A673 (cell line): ENCODE measurements at regions not wholly inside any gene's neighbourhood (a gene's known extent, or its start where the extent isn't known, plus 50 kb on each side); places are given as distances from the start of the nearest gene placed in this dataset.

Experiments used
- BruUV-seq: library from RNA; stranded (reverse); fragments of 400-500 nt; replicated peaks from 2 replicates; lab custom pipeline; 2021; lab: Mats Ljungman, UMichigan
- CTCF ChIA-PET: fragments of 300-600 bp; sonication (Branson Sonifier 250); formaldehyde crosslinking; loops from one replicate; lab custom pipeline; 2022; ENCODE audit warnings: antibody characterized with exemption; lab: Charles Lee
- POLR2A ChIA-PET: fragments of 300-600 bp; sonication (Branson Sonifier 250); formaldehyde crosslinking; loops from one replicate; lab custom pipeline; 2022; ENCODE audit warnings: antibody characterized with exemption; ENCODE audit not compliant: low non-redundant PET; lab: Charles Lee
- DNase-seq: peaks from one replicate; pipeline ENCODE4 v3.0.0-alpha.2; 2015; ENCODE audit warnings: low spot score
- H3K27ac ChIP-seq: fragments of 200-600 bp; sonication (generic); 2 replicates; pipeline ENCODE4 v1.5.1; 2016; ENCODE audit warnings: mixed run types, low read depth, mild to moderate bottlenecking, mixed read lengths, antibody characterized with exemption, low read length; ENCODE audit not compliant: poor library complexity, severe bottlenecking
- H3K27me3 ChIP-seq: fragments of 200-600 bp; sonication (generic); replicated peaks from 2 replicates; pipeline ENCODE4 v1.6.1; 2017; ENCODE audit warnings: mixed run types, low read depth, mild to moderate bottlenecking, mixed read lengths, antibody characterized with exemption, low read length; ENCODE audit not compliant: insufficient read depth, poor library complexity
- H3K36me3 ChIP-seq: fragments of 200-600 bp; sonication (generic); 2 replicates; pipeline ENCODE4 v1.6.1; 2016; ENCODE audit warnings: mixed run types, mild to moderate bottlenecking, mixed read lengths, antibody characterized with exemption, low read length; ENCODE audit not compliant: insufficient read depth, poor library complexity, severe bottlenecking
- H3K4me1 ChIP-seq: fragments of 200-600 bp; sonication (generic); 2 replicates; pipeline ENCODE4 v1.6.1; 2017; ENCODE audit warnings: mixed run types, mild to moderate bottlenecking, mixed read lengths, antibody characterized with exemption, low read length; ENCODE audit not compliant: insufficient read depth, poor library complexity, severe bottlenecking
- H3K4me3 ChIP-seq: fragments of 200-600 bp; sonication (generic); 2 replicates; pipeline ENCODE4 v1.5.1; 2016; ENCODE audit warnings: low read depth, mixed run types, mild to moderate bottlenecking, mixed read lengths, low read length; ENCODE audit not compliant: poor library complexity, severe bottlenecking
- H3K9me3 ChIP-seq: fragments of 200-600 bp; sonication (generic); 2 replicates; pipeline ENCODE4 v1.6.1; 2016; ENCODE audit warnings: mixed run types, low read depth, mild to moderate bottlenecking, mixed read lengths, antibody characterized with exemption, low read length; ENCODE audit not compliant: poor library complexity, severe bottlenecking
- CTCF ChIP-seq: fragments of 300-800, 200-600 bp; sonication (generic); conservative IDR thresholded peaks from 2 replicates; pipeline ENCODE4 v1.5.1; 2017; ENCODE audit warnings: low read depth, mild to moderate bottlenecking, antibody characterized with exemption, low read length, moderate library complexity, mixed read lengths
- EZH2 ChIP-seq: fragments of 200-600 bp; sonication (generic); IDR thresholded peaks from 2 replicates; pipeline ENCODE4 v1.6.1; 2017; ENCODE audit warnings: borderline replicate concordance, low read depth, mild to moderate bottlenecking, mixed read lengths, antibody characterized with exemption, low read length; ENCODE audit not compliant: poor library complexity, severe bottlenecking
- intact Hi-C: fragments of 100-400 bp; cut with micrococcal nuclease; formaldehyde crosslinking; loops from one replicate; pipeline ENCODE4 v1.10.0; 2022; ENCODE audit not compliant: unreplicated experiment

GRCh38 chr14:54285030-54285429 is 111.8 kb upstream of the CDKN3 start:
- peaks cover 5% of the 10 kb centered on the region for H3K27me3 ChIP-seq
- H3K27ac ChIP-seq, result no peak overlapping the region
- intact Hi-C loops, result no loop called here
- no peaks in the 10 kb centered on the region for H3K4me1 ChIP-seq
- H3K4me3 ChIP-seq, result no peak overlapping the region
- no TSS peak for BruUV-seq
- no peaks in the 10 kb centered on the region for H3K36me3 ChIP-seq
- no peak for DNase-seq
- CTCF ChIA-PET, result no interaction called here
- TF ChIP-seq EZH2 (no peak), CTCF (no peak)
- H3K9me3 ChIP-seq, result no peaks in the 10 kb centered on the region
- POLR2A ChIA-PET, result no interaction called here

- no peak for TF ChIP-seq EZH2
- TF ChIP-seq CTCF, result no peak
- no peak overlapping the region for H3K27ac ChIP-seq
- intact Hi-C loops, result no loop called here
- H3K4me1 ChIP-seq, result no peaks in the 10 kb centered on the region
- no peak for DNase-seq
- H3K9me3 ChIP-seq, result no peaks in the 10 kb centered on the region
- H3K27me3 ChIP-seq, result peaks cover 25% of the 10 kb centered on the region
- BruUV-seq, result no TSS peak
- POLR2A ChIA-PET, result no interaction called here
- H3K4me3 ChIP-seq, result no peak overlapping the region
- H3K36me3 ChIP-seq, result no peaks in the 10 kb centered on the region
- CTCF ChIA-PET, result interaction anchor here (0.6 kb wide), 1 partner anchor 74 kb away, joined by 3 read pairs; no protein-coding TSS in a partner anchor
These were observed 105.2 kb upstream of the CDKN3 start for GRCh38 chr14:54291491-54292191.

GRCh38 chr14:54294802-54295201 is 102.0 kb upstream of the CDKN3 start:
- Histone ChIP-seq H3K4me3 (no peak overlapping the region), H3K27ac (no peak overlapping the region), H3K9me3 (no peaks in the 10 kb centered on the region), H3K27me3 (peaks cover 57% of the 10 kb centered on the region), H3K4me1 (no peaks in the 10 kb centered on the region), H3K36me3 (no peaks in the 10 kb centered on the region)
- CTCF ChIA-PET, result no interaction called here
- intact Hi-C loops, result no loop called here
- DNase-seq, result no peak
- no peak for TF ChIP-seq EZH2
- no TSS peak for BruUV-seq
- POLR2A ChIA-PET, result no interaction called here
